Sigmoid colon (tissue), 3 donors: ENCODE measurements at regions not wholly inside any gene's neighbourhood (a gene's known extent, or its start where the extent isn't known, plus 50 kb on each side); places are given as distances from the start of the nearest gene placed in this dataset.

Experiments used
- CTCF ChIP-seq, 4 experiments: fragments of 450-650 bp in 3 of 4; fragments of 200-600 bp in 1 of 4; IDR thresholded peaks; one replicate each; pipeline ENCODE4 v1.5.1; 2016 to 2019; ENCODE audit warnings: antibody characterized with exemption in 4 of 4, mild to moderate bottlenecking in 3 of 4, moderate library complexity in 2 of 4
- POLR2A ChIP-seq, 2 donors: fragments of 450-650 bp; IDR thresholded peaks; one replicate each; pipeline ENCODE4 v1.6.1; 2016; ENCODE audit warnings: antibody characterized with exemption in 2 of 2, mild to moderate bottlenecking in 2 of 2, moderate library complexity in 2 of 2

- TF ChIP-seq CTCF (IDR thresholded peaks at IDR 0.05) (no peak), POLR2A (IDR thresholded peaks at IDR 0.05) (no peak)
These were observed 819.9 kb downstream of the OLFM4 start for GRCh38 chr13:53848366-53848961.
